Parathyroid adenoma (tissue), 2 donors: ENCODE measurements at regions not wholly inside any gene's neighbourhood (a gene's known extent, or its start where the extent isn't known, plus 50 kb on each side); places are given as distances from the start of the nearest gene placed in this dataset.

ENCODE experiments used
- H2AFZ ChIP-seq: fragments of 300-600 bp; sonication (generic); one replicate; pipeline ENCODE4 v1.7.0; 2017; ENCODE audit warnings: antibody characterized with exemption, mild to moderate bottlenecking
- H3K27ac ChIP-seq: fragments of 300-600 bp; sonication (generic); one replicate; pipeline ENCODE4 v1.7.0; 2017
- H3K27me3 ChIP-seq: fragments of 300-600 bp; sonication (generic); one replicate; pipeline ENCODE4 v1.7.0; 2017; ENCODE audit warnings: low read length; ENCODE audit not compliant: control insufficient read depth, insufficient read depth
- H3K36me3 ChIP-seq: fragments of 300-600 bp; sonication (generic); one replicate; pipeline ENCODE4 v1.7.0; 2017; ENCODE audit warnings: low read length; ENCODE audit not compliant: control insufficient read depth, insufficient read depth
- H3K4me1 ChIP-seq: fragments of 300-600 bp; sonication (generic); one replicate; pipeline ENCODE4 v1.7.0; 2017; ENCODE audit warnings: control low read depth
- H3K4me2 ChIP-seq: fragments of 300-600 bp; sonication (generic); one replicate; pipeline ENCODE4 v1.7.0; 2017; ENCODE audit warnings: low read length
- H3K4me3 ChIP-seq: fragments of 300-600 bp; sonication (generic); one replicate; pipeline ENCODE4 v1.7.0; 2017; ENCODE audit warnings: low read depth, low read length
- H3K79me2 ChIP-seq: fragments of 300-600 bp; sonication (generic); one replicate; pipeline ENCODE4 v1.7.0; 2017; ENCODE audit warnings: control low read depth
- H3K9ac ChIP-seq: fragments of 300-600 bp; sonication (generic); one replicate; pipeline ENCODE4 v1.7.0; 2017; ENCODE audit warnings: mild to moderate bottlenecking
- H3K9me3 ChIP-seq: fragments of 300-600 bp; sonication (generic); one replicate; pipeline ENCODE4 v1.7.0; 2017; ENCODE audit warnings: low read length; ENCODE audit not compliant: control insufficient read depth
- TF ChIP-seq, protein P1 (sequence below): fragments of 300-600 bp; sonication (generic); IDR thresholded peaks from one replicate; pipeline ENCODE4 v1.7.0; 2017; ENCODE audit warnings: antibody characterized with exemption, mild to moderate bottlenecking
- donor health status: primary hyperparathyroidism.

DNA sequence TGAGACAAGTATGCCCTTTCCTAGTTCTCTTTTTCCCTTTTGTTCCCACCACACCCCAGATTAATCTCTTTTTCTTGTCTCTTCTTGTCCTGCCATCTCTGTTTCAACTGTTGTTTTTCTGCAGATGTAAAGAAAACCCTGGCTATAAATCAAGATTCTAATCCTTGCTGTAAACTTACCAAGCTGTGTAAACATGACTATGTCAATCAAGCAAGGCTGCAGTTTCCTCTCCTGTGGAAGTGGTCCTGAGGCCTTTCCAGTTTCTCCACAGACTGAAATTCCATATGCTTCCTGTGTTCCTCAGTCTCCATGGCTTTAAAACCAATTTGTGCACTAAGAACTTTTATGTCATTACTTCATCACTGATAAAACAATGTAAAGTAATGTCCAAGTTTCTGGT lies 288.8 kb upstream of the PIK3C3 start:
- H3K79me2 ChIP-seq = no peaks in the 10 kb centered on the region
- H3K27me3 ChIP-seq = no peaks in the 10 kb centered on the region
- H3K4me1 ChIP-seq = no peaks in the 10 kb centered on the region
- no peak overlapping the region for H3K27ac ChIP-seq
- TF ChIP-seq, protein P1, sequence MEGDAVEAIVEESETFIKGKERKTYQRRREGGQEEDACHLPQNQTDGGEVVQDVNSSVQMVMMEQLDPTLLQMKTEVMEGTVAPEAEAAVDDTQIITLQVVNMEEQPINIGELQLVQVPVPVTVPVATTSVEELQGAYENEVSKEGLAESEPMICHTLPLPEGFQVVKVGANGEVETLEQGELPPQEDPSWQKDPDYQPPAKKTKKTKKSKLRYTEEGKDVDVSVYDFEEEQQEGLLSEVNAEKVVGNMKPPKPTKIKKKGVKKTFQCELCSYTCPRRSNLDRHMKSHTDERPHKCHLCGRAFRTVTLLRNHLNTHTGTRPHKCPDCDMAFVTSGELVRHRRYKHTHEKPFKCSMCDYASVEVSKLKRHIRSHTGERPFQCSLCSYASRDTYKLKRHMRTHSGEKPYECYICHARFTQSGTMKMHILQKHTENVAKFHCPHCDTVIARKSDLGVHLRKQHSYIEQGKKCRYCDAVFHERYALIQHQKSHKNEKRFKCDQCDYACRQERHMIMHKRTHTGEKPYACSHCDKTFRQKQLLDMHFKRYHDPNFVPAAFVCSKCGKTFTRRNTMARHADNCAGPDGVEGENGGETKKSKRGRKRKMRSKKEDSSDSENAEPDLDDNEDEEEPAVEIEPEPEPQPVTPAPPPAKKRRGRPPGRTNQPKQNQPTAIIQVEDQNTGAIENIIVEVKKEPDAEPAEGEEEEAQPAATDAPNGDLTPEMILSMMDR = no peak
- H3K4me2 ChIP-seq = no peak overlapping the region
- H3K36me3 ChIP-seq = no peaks in the 10 kb centered on the region
- H3K9me3 ChIP-seq = no peaks in the 10 kb centered on the region
- no peak overlapping the region for H2AFZ ChIP-seq
- H3K9ac ChIP-seq = no peak overlapping the region
- H3K4me3 ChIP-seq = no peak overlapping the region

DNA sequence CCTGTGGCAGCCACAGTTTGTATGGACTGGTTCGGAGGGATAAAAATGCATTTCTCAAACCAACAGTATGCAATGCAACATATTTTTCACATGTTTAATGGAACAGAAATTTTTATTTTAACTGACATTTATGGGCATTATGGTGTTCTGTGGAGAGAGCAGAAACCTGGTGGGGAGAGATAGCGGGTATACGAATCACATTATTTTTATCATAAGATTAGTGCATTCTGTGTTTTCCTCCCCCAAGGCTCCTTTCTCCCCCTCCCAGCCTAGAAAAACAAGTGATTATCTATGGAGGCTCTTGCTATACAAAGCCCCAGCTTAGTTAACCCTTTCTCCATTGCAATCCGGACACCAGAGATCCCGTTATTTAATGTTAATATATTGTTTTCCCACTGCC lies 289.8 kb upstream of the PIK3C3 start:
- no peaks in the 10 kb centered on the region for H3K36me3 ChIP-seq
- H3K9me3 ChIP-seq = no peaks in the 10 kb centered on the region
- no peak overlapping the region for H3K4me3 ChIP-seq
- no peaks in the 10 kb centered on the region for H3K4me1 ChIP-seq
- TF ChIP-seq, protein P1 = no peak
- H3K79me2 ChIP-seq = no peaks in the 10 kb centered on the region
- no peak overlapping the region for H2AFZ ChIP-seq
- H3K27ac ChIP-seq = no peak overlapping the region
- no peak overlapping the region for H3K9ac ChIP-seq
- no peaks in the 10 kb centered on the region for H3K27me3 ChIP-seq
- no peak overlapping the region for H3K4me2 ChIP-seq

DNA sequence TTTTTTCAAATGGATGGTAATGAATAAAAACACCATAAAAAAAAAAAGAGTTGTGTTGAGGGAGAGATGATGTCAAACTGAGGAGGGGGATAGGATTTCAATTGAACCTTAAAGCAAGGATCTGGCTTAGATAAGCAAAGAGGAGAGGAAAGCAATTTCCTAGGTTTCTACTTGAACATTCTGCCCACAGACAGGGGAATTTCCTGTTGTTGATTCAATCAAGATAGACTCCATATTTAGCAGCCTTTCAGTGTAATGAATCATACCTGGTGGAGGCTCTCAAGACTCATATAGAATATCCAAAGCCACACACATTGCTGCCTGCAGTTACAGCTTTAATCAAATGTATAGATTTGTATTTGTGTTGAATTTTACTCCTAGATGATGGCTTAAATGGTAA lies 294.4 kb upstream of the PIK3C3 start:
- Histone ChIP-seq H3K36me3 (no peaks in the 10 kb centered on the region), H3K4me1 (no peaks in the 10 kb centered on the region), H2AFZ (no peak overlapping the region), H3K4me3 (no peak overlapping the region), H3K4me2 (no peak overlapping the region), H3K79me2 (no peaks in the 10 kb centered on the region), H3K27me3 (no peaks in the 10 kb centered on the region), H3K9ac (no peak overlapping the region), H3K9me3 (no peaks in the 10 kb centered on the region), H3K27ac (no peak overlapping the region)
- TF ChIP-seq, protein P1 = no peak

DNA sequence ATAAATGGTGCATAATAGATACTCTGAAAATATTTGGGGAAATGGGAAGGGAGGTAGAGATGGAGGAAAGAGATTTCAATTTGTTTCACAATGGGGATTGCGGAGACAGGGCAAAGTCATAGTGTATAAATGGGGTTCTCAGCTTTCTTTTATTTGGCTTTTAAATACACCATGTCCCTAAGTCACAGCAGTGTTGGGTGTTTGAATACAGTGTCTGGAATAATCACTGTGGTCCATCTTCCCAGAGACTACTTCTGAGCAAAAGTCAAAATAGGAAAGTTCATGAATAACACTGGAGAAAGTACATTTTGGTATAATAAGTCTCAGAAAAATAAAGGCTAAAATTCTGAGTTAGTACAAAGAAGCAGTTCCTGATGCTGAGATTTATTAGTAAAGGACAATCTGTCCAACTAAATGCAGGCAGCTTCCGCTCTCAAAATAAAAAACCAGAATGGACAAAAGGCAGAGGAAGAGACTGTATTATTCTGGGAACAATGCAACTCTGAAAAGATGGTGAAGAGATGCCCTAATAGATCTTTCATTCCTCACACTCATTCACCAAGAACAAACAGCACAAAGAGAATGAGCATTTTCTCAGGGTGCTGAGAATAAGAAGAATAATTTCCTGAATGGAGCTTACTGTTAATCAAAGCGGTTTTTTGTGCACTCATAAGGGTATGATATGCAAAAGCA lies 295.4 kb upstream of the PIK3C3 start:
- H3K36me3 ChIP-seq = no peaks in the 10 kb centered on the region
- no peaks in the 10 kb centered on the region for H3K9me3 ChIP-seq
- H3K9ac ChIP-seq = no peak overlapping the region
- no peak overlapping the region for H2AFZ ChIP-seq
- H3K4me1 ChIP-seq = no peaks in the 10 kb centered on the region
- no peaks in the 10 kb centered on the region for H3K27me3 ChIP-seq
- H3K4me2 ChIP-seq = no peak overlapping the region
- no peaks in the 10 kb centered on the region for H3K79me2 ChIP-seq
- H3K4me3 ChIP-seq = no peak overlapping the region
- no peak overlapping the region for H3K27ac ChIP-seq
- TF ChIP-seq, protein P1 = no peak

DNA sequence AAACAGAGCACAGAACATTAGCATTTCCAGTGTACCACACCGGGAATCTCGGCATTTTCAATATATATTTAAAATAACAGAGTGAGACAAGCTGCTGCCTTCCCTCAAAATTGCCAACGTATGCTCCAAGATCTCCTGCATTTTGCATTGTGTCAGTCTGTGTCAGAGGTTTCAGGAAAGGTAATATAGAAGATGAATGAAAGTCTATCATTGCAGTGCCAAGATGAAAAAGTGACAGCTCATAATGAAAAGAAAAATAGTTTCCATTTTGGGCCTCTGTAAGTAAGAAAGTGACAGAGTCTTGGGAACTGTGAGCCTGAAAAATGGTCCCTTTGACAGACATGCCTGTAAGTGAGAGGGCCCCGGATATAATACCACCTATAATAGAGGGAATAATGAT lies 297.8 kb upstream of the PIK3C3 start:
- TF ChIP-seq, protein P1 = no peak
- Histone ChIP-seq H3K36me3 (no peaks in the 10 kb centered on the region), H3K9me3 (no peaks in the 10 kb centered on the region), H3K27ac (no peak overlapping the region), H3K27me3 (no peaks in the 10 kb centered on the region), H3K4me3 (no peak overlapping the region), H3K4me1 (no peaks in the 10 kb centered on the region), H3K9ac (no peak overlapping the region), H3K79me2 (no peaks in the 10 kb centered on the region), H2AFZ (no peak overlapping the region), H3K4me2 (no peak overlapping the region)
